GM18520 (cell line): ENCODE measurements at regions not wholly inside any gene's neighbourhood (a gene's known extent, or its start where the extent isn't known, plus 50 kb on each side); places are given as distances from the start of the nearest gene placed in this dataset.

Experiments
- ATAC-seq: cut with Tn5 transposase; IDR thresholded peaks from one replicate; pipeline ENCODE4 v1.9.1; 2021; ENCODE audit not compliant: unreplicated experiment

- ATAC-seq = peak; percentile 87
Measured at GRCh38 chr12:65756956-65757511, 67.2 kb upstream of the HMGA2 start.

- no peak for ATAC-seq
Measured at GRCh38 chr12:65758401-65758800, 65.9 kb upstream of the HMGA2 start.

- no peak for ATAC-seq
Measured at GRCh38 chr12:65759735-65760134, 64.5 kb upstream of the HMGA2 start.

GRCh38 chr12:65761301-65761700 lies 63.0 kb upstream of the HMGA2 start:
- no peak for ATAC-seq

DNA sequence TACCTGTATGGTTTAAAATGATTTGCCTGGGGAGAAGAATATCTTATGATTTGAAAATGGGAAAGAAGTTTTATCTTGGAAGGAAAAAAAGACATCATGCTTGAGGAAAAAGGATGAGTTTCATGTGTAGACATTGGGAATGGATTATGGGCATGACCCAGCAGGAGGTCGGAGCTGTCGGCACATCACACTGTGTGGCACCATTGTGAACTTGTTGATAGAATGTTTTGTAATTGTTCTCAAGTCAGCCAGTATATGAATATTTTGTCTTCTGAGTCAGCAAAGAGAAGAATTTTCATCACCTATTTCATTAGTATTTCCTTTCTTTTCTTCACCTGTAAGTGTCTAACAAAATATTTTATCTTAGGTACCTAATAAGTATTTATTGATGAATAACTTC lies 60.0 kb upstream of the HMGA2 start:
- no peak for ATAC-seq

DNA sequence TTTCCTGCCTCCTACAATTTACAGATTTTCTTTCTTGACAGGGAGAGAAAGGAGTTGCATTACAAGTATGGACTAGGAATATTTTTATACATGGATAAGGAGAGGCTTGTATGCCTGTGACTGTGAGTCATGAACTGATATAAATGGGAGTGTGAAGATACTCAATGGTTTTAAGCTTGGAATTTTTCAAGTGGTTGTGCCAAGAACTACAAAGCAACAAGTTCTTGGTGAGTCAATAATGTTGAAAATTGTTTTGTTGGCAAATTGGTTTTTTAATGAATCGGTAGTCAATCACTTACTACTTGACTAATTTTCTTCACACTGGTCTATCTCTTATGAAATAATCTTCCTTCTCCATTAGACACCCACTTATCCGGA lies 58.9 kb upstream of the HMGA2 start:
- no peak for ATAC-seq

DNA sequence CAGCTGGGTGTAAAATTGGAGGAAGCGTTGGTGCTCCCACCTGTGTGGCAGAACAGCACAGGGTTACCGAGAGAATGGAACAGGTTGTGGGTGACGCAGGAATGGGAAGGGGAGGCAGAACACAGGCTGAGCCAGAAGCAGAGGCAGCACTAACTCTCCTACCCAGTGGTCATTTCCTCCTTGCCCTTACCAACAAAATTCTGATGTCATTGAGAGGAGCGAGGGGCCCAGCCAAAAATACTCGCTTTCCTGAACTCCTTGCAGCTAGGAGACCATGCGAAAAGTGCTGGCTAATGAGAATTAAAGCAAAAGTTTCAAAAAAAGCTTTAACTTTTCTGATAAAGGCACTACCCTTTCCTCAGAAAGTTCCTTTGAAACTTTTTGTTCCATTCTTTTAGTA lies 54.4 kb upstream of the HMGA2 start:
- no peak for ATAC-seq
